ENCODE measurements at regions not wholly inside any gene's neighbourhood (a gene's known extent, or its start where the extent isn't known, plus 50 kb on each side); places are given as distances from the start of the nearest gene placed in this dataset.

DNA sequence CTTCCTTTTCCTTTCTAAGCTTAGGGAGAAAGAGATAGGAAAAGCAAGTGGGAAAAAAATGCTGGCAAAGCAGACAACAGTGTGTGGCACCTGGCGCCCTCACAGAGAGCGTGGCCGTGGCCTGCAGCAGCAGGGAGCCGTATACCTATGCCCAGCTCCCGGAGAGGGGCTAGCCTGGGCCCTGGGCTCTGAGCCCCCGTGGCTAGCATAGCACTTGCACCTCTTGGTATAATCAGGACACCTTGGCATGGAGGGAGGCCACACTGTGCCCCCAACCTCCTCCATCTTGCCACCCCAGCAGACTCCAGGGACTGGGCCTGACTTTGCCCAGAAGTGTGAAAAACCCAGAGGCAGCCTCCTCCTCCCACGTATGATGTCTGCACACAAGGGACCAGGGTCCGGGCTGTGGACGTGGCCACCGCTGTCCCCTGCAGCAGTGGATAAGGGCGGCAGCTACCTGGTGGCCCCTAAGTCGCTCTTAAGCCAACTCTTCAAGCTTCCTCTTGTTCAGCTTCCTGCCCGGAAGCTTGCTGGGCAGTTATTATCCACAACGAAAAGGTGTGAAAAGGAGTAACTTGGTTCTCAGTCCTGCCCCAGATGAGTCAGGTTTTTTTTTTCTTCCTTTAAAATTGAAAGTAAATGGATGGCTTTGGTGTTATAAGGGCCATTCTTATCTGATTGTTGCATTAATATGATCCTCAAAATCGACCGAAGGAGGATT, 249.1 kb upstream of the PITRM1 start:
- DNase-seq (ENCODE audit: low spot score in 2 of 2) (no peak), ATAC-seq (peak; percentile 45)
- Mint-ChIP-seq H3K9me3 (no peaks in the 10 kb centered on the region), H3K36me3 (no peaks in the 10 kb centered on the region), H3K4me1 (peaks cover 44% of the 10 kb centered on the region), H3K27ac (no peak overlapping the region), H3K4me3 (no peak overlapping the region)

DNA sequence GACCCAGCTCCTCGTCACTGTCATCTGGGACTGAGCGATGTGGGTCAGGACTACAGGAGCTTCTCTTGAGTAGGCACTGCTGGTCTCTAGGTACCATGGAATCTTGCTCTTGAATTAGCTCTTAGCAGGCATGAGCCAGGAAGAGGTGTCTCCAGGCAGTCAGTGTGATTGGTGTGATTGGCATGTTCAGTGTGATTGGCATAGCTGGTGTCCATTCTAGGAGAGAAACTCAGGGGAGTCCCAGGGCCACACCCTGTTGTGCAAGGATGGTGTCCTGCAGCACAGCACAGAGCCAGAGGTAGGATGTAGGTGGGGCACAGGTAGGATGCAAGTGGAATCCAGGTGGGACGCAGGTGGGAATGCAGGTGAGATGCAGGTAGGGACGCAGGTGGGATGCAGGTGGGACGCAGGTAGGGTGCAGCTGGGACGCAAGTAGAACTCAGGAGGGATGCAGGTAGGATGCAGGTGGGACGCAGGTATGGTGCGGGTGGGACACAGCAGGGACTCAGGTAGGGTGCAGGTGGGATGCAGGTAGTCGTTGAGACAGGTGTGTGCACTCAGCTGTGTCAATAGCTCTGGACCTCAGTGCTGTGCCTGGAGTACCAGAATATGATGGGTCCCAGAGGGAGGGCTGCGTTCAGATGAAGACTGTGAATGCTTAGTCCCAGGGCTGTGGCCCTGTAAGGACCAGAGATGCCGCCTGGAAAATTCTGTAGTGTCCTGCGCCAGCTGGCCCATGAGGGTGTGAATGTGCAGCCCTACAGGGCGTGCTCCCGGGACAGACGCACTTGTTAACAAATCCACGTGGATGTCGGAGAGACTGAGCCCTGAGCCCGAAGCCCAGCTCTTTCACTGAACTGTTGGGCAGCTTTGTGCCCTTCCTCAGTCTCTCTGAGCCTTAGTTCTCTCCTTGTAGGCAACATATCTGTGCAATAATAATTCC, 248.2 kb upstream of the PITRM1 start:
- H3K4me1 Mint-ChIP-seq, result peaks cover 44% of the 10 kb centered on the region
- H3K27ac Mint-ChIP-seq, result peak overlapping the region; percentile 36
- no peaks in the 10 kb centered on the region for H3K9me3 Mint-ChIP-seq
- ATAC-seq (no peak), DNase-seq (ENCODE audit: low spot score in 2 of 2) (no peak)
- H3K4me3 Mint-ChIP-seq, result no peak overlapping the region
- H3K36me3 Mint-ChIP-seq, result no peaks in the 10 kb centered on the region

DNA sequence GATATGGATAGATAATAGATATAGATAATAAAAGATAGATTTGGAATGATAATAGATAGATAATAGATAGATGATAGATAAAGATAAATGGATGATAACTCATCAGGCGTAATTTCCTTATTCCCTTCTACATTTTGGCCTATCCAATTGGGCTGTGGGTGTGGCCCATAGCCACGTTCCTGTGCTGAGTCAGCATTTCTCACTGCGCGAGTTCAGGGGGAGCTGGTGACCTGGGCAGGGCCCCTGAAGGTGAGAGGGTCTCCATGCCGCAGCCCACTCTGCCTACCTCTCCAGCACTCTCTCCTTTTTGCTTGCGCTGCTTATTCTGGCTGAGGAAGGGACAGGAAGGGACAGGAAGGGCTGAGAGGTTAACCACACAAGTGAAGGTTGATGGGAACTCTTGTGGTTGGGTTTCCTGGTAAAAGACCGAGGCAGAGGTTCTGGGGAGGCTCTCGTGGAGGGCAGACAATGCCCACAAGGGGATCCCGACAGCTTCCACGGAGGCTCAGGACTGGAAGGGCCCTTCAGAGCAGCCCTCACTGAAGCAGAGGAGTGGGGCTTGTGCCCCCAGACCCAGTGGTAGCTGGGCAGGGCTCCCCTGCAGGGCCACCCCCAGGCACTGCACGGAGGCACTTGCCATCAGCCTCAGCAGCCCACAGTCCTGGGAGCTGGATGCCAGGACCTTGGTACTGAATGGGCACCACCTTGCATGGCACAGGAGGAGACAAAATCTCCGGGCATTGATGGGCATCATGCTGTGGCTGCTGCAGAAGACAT, 247.3 kb upstream of the PITRM1 start:
- Mint-ChIP-seq H3K4me3 (peak overlapping the region; percentile 15), H3K36me3 (no peaks in the 10 kb centered on the region), H3K9me3 (no peaks in the 10 kb centered on the region), H3K27ac (peak overlapping the region; percentile 36), H3K4me1 (peaks cover 44% of the 10 kb centered on the region)
- ATAC-seq (peak; percentile 20), DNase-seq (ENCODE audit: low spot score in 2 of 2) (no peak)

DNA sequence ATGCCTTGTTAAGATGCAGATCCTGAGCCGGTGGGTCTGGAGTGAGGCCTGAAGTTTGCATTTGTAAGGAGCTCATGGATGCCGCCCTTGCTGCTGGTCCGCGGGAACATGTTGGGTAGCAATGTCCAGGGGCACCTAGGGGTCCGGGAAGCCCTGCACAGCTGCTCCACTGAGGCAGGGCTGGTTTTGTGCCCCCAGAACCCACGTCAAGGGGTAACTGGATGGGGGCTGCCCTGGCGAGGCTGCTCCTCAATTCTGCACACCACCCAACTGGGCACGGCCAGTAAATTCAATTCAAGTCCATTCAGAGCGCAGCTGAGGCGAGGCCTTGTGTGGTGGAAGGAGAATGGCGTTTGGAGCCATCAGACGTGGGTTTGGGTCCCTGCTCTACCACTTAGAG, 246.3 kb upstream of the PITRM1 start:
- H3K9me3 Mint-ChIP-seq, result no peaks in the 10 kb centered on the region
- H3K36me3 Mint-ChIP-seq, result no peaks in the 10 kb centered on the region
- DNase-seq (ENCODE audit: low spot score in 2 of 2) (no peak), ATAC-seq (no peak)
- no peak overlapping the region for H3K27ac Mint-ChIP-seq
- peaks cover 39% of the 10 kb centered on the region for H3K4me1 Mint-ChIP-seq
- no peak overlapping the region for H3K4me3 Mint-ChIP-seq

DNA sequence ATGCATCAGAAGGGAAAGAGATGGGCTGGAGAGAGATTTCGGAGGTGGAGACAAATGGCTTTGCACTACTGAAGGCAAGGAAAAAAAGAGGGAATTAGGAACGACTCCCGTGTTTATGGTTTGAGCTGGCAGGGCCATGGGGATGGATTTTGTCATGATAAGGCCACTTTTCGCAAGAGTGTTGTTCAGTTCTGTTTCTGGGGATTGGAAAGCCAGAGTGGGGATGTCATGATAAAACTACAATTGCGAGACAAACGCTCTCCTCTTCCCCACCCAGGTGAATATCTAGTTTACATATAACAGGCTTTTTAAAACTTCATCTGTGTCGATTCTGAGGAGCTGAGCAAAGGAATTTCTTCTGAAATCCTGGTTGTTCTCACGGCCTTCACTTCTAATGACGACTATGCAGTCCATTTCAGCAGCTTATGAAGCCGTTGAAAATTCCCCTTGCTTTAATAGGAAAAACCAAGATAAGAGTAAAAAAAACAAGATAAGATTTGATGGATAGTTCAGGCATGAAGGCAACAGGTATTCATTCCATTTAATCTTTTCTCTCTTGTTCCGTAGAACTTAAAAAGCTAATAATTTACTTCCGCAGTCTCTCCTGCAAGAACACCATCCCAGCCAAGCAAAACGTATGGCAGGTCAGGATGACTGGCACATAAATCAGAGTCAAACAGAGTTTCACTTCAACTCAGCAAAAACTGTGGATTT, 245.6 kb upstream of the PITRM1 start:
- Mint-ChIP-seq H3K36me3 (no peaks in the 10 kb centered on the region), H3K9me3 (no peaks in the 10 kb centered on the region), H3K4me3 (no peak overlapping the region), H3K4me1 (peaks cover 32% of the 10 kb centered on the region), H3K27ac (no peak overlapping the region)
- ATAC-seq (no peak), DNase-seq (ENCODE audit: low spot score in 2 of 2) (no peak)

DNA sequence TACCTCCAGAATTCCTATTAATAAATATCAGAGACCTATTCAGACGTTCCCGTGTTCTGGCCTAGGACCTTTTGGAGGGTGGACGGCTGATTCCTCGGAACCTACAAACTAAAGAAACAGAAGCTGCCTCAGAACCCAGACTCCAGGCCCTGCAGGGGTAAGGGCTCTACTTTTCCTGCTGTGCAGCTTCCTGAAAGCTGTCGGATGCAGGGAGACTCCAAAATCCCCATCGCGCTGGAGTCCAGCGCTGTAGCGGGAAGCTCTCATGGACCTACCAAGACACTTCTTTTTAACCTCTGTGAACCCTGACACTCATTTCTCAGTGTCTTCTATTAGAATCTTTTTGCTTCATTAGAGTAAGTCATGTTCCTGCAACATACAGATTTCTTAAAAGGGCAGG, 244.5 kb upstream of the PITRM1 start:
- no peaks in the 10 kb centered on the region for H3K36me3 Mint-ChIP-seq
- peaks cover 25% of the 10 kb centered on the region for H3K4me1 Mint-ChIP-seq
- DNase-seq (ENCODE audit: low spot score in 2 of 2) (no peak), ATAC-seq (no peak)
- no peaks in the 10 kb centered on the region for H3K9me3 Mint-ChIP-seq
- H3K27ac Mint-ChIP-seq, result no peak overlapping the region
- no peak overlapping the region for H3K4me3 Mint-ChIP-seq

DNA sequence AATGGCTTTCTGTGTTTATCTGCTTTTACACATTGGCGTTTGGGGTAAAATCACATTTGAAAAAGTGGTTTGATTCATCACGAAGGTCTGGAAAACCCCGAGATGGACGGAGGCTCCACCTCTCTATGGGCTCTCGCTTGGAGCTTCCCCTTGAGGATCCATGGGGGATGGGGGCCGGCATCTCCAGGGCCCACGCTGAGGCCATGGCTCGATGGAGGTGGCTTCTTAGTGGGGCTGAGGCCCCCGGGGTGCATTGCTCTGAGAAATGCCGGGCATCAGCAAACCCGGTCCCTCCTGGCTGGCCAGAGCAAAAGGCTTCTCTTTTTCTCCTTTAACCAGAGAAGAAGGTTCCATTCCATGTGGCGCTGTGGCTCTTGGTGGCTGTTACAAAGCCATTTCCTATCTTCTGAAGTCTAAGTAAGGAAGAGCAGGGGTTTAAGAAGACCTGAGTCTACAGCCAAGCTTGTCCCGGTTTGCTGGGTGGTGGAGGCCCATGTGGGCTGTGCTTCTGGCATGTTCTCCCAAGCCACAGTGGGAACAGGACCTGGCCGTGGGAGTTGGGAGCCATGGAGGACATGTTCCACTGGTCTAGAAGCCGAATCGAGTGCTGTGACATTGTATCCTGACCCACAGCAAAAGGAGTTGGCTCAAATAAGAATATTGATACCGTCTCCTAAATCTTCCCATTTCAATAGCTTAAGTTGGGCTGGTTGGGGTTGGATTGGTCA, 243.5 kb upstream of the PITRM1 start:
- peaks cover 19% of the 10 kb centered on the region for H3K4me1 Mint-ChIP-seq
- no peaks in the 10 kb centered on the region for H3K36me3 Mint-ChIP-seq
- ATAC-seq (no peak), DNase-seq (ENCODE audit: low spot score in 2 of 2) (no peak)
- H3K9me3 Mint-ChIP-seq, result peaks cover 2% of the 10 kb centered on the region
- no peak overlapping the region for H3K4me3 Mint-ChIP-seq
- no peak overlapping the region for H3K27ac Mint-ChIP-seq

DNA sequence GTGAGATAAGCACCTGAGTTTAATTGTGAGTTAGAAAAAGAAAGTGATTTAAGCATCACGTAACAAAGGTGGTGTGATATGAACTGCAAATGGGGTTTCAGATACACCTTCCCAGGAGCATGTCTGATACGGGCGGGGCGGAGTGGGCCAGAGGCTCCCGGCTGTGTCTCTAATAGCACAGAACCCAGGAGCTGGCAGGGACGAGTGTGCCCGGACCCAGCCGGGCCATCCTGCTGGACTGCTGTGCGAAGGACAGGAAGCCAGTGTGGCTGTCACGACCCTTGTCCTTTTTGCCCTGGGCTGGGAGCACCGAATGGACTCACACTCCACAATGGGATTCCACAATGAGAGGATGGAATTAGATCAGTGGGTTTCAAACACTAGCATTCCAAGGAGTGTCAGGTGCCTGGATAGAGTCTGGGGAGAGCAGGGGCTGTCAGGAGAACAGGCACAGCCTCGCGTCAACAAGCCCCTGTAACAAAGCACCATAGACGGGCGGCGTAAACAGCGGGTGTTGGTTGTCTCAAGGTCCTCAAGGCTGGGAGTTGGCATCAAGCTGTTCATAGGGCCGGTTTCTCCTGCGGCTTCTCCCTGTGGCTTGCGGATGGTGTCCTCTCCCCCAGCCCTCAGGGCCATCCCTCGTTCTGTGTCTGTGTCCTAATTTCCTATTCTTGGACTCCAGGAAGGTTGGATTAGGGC, 242.6 kb upstream of the PITRM1 start:
- peaks cover 10% of the 10 kb centered on the region for H3K4me1 Mint-ChIP-seq
- H3K27ac Mint-ChIP-seq, result no peak overlapping the region
- no peak for ATAC-seq
- H3K4me3 Mint-ChIP-seq, result no peak overlapping the region
- peaks cover 4% of the 10 kb centered on the region for H3K9me3 Mint-ChIP-seq
- no peak for DNase-seq (ENCODE audit: low spot score in 2 of 2)
- no peaks in the 10 kb centered on the region for H3K36me3 Mint-ChIP-seq

DNA sequence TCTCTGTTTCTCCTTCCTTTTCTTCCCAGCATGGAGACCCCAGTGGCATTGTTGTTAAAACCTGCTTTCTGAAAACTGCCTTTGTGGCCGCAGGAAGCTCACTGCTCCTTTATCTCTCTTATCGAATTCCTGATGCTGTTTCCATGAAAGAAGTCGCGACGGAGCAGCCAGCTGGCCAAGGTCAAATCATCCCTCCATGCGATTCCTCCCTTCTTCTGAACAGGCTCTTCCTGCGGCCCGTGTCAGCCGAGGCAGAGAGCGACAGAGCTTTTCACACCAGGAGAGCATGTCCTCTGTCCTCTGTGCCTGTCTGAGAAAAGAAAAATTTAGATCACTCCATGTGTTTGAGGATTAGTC, 242.1 kb upstream of the PITRM1 start:
- ATAC-seq, result no peak
- Mint-ChIP-seq H3K27ac (no peak overlapping the region), H3K4me3 (no peak overlapping the region), H3K9me3 (peaks cover 4% of the 10 kb centered on the region), H3K4me1 (peaks cover 5% of the 10 kb centered on the region), H3K36me3 (no peaks in the 10 kb centered on the region)
- DNase-seq (ENCODE audit: low spot score in 2 of 2), result no peak

DNA sequence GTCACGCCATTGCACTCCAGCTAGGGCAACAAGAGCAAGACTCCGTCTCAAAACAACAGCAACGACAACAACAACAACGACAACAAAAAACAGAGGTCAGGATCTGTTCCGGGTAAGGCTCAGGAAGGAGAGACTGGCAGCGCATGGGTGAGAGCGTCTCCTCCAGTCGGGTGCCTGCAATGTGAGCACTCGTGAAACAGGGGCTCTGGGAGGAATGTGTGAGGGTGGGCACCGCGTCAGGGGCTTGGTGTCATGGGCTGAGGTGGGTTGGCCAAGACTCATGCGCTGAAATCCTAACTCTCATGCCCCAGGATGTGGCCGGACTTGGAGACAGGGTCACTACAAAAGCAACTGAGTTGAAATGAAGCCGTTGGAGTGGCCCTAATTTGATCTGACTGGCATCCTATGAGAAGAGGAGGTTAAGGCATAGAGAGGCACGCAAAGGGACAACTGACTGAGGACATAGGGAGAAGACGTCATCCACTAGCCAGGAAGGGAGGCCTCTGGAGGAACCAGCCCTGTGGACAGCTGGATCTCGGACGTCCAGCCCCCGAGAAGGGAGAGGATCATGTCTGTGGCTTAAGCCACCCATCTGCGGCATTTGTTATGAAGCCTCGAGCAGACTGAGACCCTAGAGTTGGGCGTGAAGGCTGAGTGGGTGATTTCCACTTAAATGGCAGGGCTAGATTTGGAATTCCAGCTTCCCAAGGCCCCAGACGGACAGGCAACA, 241.5 kb upstream of the PITRM1 start:
- ATAC-seq (no peak), DNase-seq (ENCODE audit: low spot score in 2 of 2) (no peak)
- Mint-ChIP-seq H3K9me3 (peaks cover 4% of the 10 kb centered on the region), H3K4me1 (no peaks in the 10 kb centered on the region), H3K4me3 (no peak overlapping the region), H3K36me3 (no peaks in the 10 kb centered on the region), H3K27ac (no peak overlapping the region)

DNA sequence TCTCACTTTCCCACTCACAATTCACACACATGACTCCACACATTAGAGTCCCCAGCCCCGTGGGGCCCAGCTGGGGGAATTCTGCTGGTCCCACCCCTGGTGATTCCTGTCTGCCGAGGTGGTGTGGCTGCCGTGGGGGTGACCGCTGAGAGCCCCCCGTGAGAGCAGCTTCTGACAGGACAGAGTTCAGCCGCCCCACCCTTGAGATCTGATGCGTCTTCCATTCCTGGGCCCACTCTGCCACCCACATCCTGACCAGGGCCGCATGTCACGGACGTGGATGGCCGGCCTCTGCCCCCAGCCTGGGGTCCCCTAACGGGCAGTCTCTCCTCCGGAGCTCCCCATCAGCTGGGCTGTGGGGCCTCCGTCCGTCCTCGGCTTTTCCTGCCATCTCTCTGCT, 240.1 kb upstream of the PITRM1 start:
- Mint-ChIP-seq H3K4me3 (no peak overlapping the region), H3K27ac (peak overlapping the region; percentile 2), H3K36me3 (no peaks in the 10 kb centered on the region), H3K4me1 (peaks cover 4% of the 10 kb centered on the region), H3K9me3 (peaks cover 4% of the 10 kb centered on the region)
- no peak for ATAC-seq
- DNase-seq (ENCODE audit: low spot score in 2 of 2), result no peak

DNA sequence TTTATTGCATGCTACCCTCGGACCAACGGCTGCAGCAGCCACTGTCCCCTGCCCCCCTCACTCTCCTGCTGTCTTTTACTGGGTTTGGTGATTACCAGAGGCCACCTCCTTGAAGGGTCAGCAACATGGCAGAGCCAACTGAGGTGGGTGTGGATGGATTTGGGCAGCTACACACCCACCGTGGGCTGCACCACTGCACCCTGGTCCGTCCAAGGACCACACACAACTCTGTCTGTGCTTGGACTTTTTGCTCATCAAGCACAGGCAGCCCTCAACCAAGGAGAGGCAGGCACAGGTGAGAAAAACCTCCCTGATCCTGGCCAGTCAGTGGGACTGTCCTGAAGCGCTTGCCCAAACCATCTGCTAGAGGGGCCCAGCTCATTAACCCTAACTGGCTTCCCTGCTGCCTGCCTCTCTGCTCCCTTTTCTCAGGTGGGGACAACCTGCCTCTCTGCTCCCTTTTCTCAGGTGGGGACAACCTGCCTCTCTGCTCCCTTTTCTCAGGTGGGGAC, 239.5 kb upstream of the PITRM1 start:
- H3K4me3 Mint-ChIP-seq, result no peak overlapping the region
- ATAC-seq, result no peak

DNA sequence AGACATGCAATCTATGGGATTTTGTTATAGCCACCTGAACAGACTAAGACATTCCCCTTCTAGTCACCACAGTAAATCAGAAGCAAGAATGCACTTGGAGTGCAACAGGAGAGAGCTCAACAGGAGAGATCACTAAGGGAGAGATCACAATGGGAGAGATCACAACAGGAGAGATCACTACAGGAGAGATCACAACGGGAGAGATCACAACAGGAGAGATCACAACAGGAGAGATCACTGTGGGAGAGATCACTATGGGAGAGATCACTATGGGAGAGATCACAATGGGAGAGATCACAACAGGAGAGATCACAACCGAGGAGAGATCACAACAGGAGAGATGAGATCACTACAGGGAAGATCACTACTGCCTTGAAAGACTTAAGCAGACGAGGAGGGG, 238.5 kb upstream of the PITRM1 start:
- peaks cover 6% of the 10 kb centered on the region for H3K4me1 Mint-ChIP-seq
- H3K9me3 Mint-ChIP-seq, result peaks cover 4% of the 10 kb centered on the region
- no peak overlapping the region for H3K4me3 Mint-ChIP-seq
- H3K27ac Mint-ChIP-seq, result no peak overlapping the region
- no peaks in the 10 kb centered on the region for H3K36me3 Mint-ChIP-seq
- ATAC-seq, result no peak
- DNase-seq (ENCODE audit: low spot score in 2 of 2), result no peak

More for the DNA sequence above, 239.5 kb upstream of the PITRM1 start:
- H3K9me3 Mint-ChIP-seq, result peaks cover 4% of the 10 kb centered on the region
- H3K4me1 Mint-ChIP-seq, result peaks cover 6% of the 10 kb centered on the region
- no peaks in the 10 kb centered on the region for H3K36me3 Mint-ChIP-seq
- peak overlapping the region; percentile 2 for H3K27ac Mint-ChIP-seq
- DNase-seq (ENCODE audit: low spot score in 2 of 2), result no peak
